H1 (cell line): ENCODE measurements at regions not wholly inside any gene's neighbourhood (a gene's known extent, or its start where the extent isn't known, plus 50 kb on each side); places are given as distances from the start of the nearest gene placed in this dataset.

Experiments
- CBX5 ChIP-seq: fragments of 300-800, 300-1000 bp; sonication (generic); IDR thresholded peaks from 2 replicates; pipeline ENCODE4 v1.7.1; 2016; ENCODE audit warnings: antibody characterized with exemption, low read length, low read depth
- CHD1 ChIP-seq: IDR thresholded peaks from 2 replicates; pipeline ENCODE4 v1.6.1; 2012; ENCODE audit warnings: low read depth, low read length, improper control_type of control experiment
- GTF2F1 ChIP-seq: IDR thresholded peaks from 2 replicates; pipeline ENCODE4 v1.6.1; 2012; ENCODE audit warnings: low read depth, low read length, improper control_type of control experiment, borderline replicate concordance
- KDM5A ChIP-seq: fragments of 200-600 bp; IDR thresholded peaks from 2 replicates; pipeline ENCODE4 v1.7.1; 2012; ENCODE audit warnings: mild to moderate bottlenecking, low read length, inconsistent platforms, mixed read lengths
- RFX5 ChIP-seq: IDR thresholded peaks from 2 replicates; pipeline ENCODE4 v1.6.1; 2011; ENCODE audit warnings: low read depth, low read length, improper control_type of control experiment, borderline replicate concordance
- SAP30 ChIP-seq: fragments of 300-600 bp; sonication (generic); IDR thresholded peaks from 2 replicates; pipeline ENCODE4 v1.7.1; 2012; ENCODE audit warnings: low read length, moderate library complexity, mild to moderate bottlenecking, inconsistent platforms; ENCODE audit not compliant: insufficient read depth, insufficient replicate concordance
- SIN3A ChIP-seq, 2 experiments: IDR thresholded peaks in 1 of 2; conservative IDR thresholded peaks in 1 of 2; 2 replicates each; pipeline ENCODE4 v1.6.1; 2011 to 2012; ENCODE audit warnings: low read length in 2 of 2, improper control_type of control experiment in 1 of 2, low read depth in 1 of 2, mild to moderate bottlenecking in 1 of 2
- SUZ12 ChIP-seq: fragments of 200-600 bp; sonication (generic); IDR thresholded peaks from 2 replicates; pipeline ENCODE4 v1.6.1; 2012; ENCODE audit warnings: mild to moderate bottlenecking, inconsistent platforms, low read length, moderate library complexity, mixed read lengths
- YY1 ChIP-seq: IDR thresholded peaks from 2 replicates; pipeline ENCODE4 v1.6.1; 2011; ENCODE audit warnings: low read depth, mild to moderate bottlenecking, low read length
- TF ChIP-seq, protein P1 (sequence below): fragments of 300-600 bp; sonication (generic); IDR thresholded peaks from 2 replicates; pipeline ENCODE4 v1.7.1; 2012; ENCODE audit warnings: low read length, moderate library complexity, mild to moderate bottlenecking, inconsistent platforms; ENCODE audit not compliant: insufficient replicate concordance

DNA sequence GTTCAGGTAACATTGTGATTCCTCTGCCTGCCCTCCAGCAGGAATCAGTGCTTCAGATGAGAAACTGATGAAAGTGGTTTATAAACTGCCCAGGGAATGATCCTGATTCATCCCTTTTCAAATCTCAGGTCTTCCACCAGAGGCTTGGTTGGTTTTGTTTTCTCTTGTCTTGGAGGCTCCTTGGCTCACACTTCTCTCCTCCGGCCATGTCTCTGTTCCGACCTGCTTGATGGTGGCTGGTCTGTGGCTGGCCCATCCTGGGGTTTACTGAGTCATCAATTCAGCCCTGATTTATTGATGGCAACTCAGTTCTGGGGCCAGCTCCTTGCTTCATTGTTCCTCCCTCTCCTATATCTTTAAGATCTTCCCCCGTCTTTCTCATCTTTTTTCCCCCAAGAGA, 56.6 kb upstream of the SLC2A1 start (continued):
- TF ChIP-seq, protein P1, sequence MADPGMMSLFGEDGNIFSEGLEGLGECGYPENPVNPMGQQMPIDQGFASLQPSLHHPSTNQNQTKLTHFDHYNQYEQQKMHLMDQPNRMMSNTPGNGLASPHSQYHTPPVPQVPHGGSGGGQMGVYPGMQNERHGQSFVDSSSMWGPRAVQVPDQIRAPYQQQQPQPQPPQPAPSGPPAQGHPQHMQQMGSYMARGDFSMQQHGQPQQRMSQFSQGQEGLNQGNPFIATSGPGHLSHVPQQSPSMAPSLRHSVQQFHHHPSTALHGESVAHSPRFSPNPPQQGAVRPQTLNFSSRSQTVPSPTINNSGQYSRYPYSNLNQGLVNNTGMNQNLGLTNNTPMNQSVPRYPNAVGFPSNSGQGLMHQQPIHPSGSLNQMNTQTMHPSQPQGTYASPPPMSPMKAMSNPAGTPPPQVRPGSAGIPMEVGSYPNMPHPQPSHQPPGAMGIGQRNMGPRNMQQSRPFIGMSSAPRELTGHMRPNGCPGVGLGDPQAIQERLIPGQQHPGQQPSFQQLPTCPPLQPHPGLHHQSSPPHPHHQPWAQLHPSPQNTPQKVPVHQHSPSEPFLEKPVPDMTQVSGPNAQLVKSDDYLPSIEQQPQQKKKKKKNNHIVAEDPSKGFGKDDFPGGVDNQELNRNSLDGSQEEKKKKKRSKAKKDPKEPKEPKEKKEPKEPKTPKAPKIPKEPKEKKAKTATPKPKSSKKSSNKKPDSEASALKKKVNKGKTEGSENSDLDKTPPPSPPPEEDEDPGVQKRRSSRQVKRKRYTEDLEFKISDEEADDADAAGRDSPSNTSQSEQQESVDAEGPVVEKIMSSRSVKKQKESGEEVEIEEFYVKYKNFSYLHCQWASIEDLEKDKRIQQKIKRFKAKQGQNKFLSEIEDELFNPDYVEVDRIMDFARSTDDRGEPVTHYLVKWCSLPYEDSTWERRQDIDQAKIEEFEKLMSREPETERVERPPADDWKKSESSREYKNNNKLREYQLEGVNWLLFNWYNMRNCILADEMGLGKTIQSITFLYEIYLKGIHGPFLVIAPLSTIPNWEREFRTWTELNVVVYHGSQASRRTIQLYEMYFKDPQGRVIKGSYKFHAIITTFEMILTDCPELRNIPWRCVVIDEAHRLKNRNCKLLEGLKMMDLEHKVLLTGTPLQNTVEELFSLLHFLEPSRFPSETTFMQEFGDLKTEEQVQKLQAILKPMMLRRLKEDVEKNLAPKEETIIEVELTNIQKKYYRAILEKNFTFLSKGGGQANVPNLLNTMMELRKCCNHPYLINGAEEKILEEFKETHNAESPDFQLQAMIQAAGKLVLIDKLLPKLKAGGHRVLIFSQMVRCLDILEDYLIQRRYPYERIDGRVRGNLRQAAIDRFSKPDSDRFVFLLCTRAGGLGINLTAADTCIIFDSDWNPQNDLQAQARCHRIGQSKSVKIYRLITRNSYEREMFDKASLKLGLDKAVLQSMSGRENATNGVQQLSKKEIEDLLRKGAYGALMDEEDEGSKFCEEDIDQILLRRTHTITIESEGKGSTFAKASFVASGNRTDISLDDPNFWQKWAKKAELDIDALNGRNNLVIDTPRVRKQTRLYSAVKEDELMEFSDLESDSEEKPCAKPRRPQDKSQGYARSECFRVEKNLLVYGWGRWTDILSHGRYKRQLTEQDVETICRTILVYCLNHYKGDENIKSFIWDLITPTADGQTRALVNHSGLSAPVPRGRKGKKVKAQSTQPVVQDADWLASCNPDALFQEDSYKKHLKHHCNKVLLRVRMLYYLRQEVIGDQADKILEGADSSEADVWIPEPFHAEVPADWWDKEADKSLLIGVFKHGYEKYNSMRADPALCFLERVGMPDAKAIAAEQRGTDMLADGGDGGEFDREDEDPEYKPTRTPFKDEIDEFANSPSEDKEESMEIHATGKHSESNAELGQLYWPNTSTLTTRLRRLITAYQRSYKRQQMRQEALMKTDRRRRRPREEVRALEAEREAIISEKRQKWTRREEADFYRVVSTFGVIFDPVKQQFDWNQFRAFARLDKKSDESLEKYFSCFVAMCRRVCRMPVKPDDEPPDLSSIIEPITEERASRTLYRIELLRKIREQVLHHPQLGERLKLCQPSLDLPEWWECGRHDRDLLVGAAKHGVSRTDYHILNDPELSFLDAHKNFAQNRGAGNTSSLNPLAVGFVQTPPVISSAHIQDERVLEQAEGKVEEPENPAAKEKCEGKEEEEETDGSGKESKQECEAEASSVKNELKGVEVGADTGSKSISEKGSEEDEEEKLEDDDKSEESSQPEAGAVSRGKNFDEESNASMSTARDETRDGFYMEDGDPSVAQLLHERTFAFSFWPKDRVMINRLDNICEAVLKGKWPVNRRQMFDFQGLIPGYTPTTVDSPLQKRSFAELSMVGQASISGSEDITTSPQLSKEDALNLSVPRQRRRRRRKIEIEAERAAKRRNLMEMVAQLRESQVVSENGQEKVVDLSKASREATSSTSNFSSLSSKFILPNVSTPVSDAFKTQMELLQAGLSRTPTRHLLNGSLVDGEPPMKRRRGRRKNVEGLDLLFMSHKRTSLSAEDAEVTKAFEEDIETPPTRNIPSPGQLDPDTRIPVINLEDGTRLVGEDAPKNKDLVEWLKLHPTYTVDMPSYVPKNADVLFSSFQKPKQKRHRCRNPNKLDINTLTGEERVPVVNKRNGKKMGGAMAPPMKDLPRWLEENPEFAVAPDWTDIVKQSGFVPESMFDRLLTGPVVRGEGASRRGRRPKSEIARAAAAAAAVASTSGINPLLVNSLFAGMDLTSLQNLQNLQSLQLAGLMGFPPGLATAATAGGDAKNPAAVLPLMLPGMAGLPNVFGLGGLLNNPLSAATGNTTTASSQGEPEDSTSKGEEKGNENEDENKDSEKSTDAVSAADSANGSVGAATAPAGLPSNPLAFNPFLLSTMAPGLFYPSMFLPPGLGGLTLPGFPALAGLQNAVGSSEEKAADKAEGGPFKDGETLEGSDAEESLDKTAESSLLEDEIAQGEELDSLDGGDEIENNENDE = no peak
- TF ChIP-seq CHD1 (no peak), SAP30 (no peak), RFX5 (no peak), GTF2F1 (no peak), SIN3A (conservative IDR thresholded peaks at IDR 0.05 in 1 of 2, IDR thresholded peaks at IDR 0.05 in 1 of 2; ENCODE audit: low read depth in 1 of 2, low read length in 2 of 2) (no peak), CBX5 (no peak), YY1 (no peak), KDM5A (no peak), SUZ12 (no peak)
- TF ChIP-seq, all 59 proteins: peak for 0
